ENCODE measurements at regions not wholly inside any gene's neighbourhood (a gene's known extent, or its start where the extent isn't known, plus 50 kb on each side); places are given as distances from the start of the nearest gene placed in this dataset.

- Histone ChIP-seq H3K27ac (no peak overlapping the region), H3K36me3 (no peaks in the 10 kb centered on the region), H3K27me3 (no peaks in the 10 kb centered on the region), H3K9me3 (no peaks in the 10 kb centered on the region), H3K4me1 (no peaks in the 10 kb centered on the region), H3K4me3 (no peak overlapping the region)
- intact Hi-C loops (cut with DNase I; ENCODE audit: low total_unique reads): no loop called here
- TF ChIP-seq, protein P1, sequence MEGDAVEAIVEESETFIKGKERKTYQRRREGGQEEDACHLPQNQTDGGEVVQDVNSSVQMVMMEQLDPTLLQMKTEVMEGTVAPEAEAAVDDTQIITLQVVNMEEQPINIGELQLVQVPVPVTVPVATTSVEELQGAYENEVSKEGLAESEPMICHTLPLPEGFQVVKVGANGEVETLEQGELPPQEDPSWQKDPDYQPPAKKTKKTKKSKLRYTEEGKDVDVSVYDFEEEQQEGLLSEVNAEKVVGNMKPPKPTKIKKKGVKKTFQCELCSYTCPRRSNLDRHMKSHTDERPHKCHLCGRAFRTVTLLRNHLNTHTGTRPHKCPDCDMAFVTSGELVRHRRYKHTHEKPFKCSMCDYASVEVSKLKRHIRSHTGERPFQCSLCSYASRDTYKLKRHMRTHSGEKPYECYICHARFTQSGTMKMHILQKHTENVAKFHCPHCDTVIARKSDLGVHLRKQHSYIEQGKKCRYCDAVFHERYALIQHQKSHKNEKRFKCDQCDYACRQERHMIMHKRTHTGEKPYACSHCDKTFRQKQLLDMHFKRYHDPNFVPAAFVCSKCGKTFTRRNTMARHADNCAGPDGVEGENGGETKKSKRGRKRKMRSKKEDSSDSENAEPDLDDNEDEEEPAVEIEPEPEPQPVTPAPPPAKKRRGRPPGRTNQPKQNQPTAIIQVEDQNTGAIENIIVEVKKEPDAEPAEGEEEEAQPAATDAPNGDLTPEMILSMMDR (IDR thresholded peaks at IDR 0.05 in 4 of 5, conservative IDR thresholded peaks at IDR 0.05 in 1 of 5): no peak
- no peak for TF ChIP-seq POLR2A (IDR thresholded peaks at IDR 0.05)
- no peak for ATAC-seq
- no peak for DNase-seq
- in situ Hi-C loops (cut with MboI; ENCODE audit: low sequenced_read_pairs in 4 of 4): loop anchor here in 1 of 4 donors (10.0 kb wide), 1 partner anchor 72 kb away; the partner anchor contains the start of gene CHRNA3
These were observed 55.4 kb upstream of the CHRNB4 start for GRCh38 chr15:78696436-78696835.

GRCh38 chr15:78695854-78696253 is 54.8 kb upstream of the CHRNB4 start:
- DNase-seq (no peak), ATAC-seq (no peak)
- intact Hi-C loops (cut with DNase I; ENCODE audit: low total_unique reads) (no loop called here), in situ Hi-C loops (cut with MboI; ENCODE audit: low sequenced_read_pairs in 4 of 4) (loop anchor here in 1 of 4 donors (10.0 kb wide), 1 partner anchor 71 kb away; the partner anchor contains the start of gene CHRNA3)
- no peak overlapping the region for H3K4me3 ChIP-seq
- H3K27ac ChIP-seq: no peak overlapping the region
- no peaks in the 10 kb centered on the region for H3K4me1 ChIP-seq
- H3K9me3 ChIP-seq: no peaks in the 10 kb centered on the region
- H3K36me3 ChIP-seq: no peaks in the 10 kb centered on the region
- no peaks in the 10 kb centered on the region for H3K27me3 ChIP-seq
- no peak for TF ChIP-seq POLR2A (IDR thresholded peaks at IDR 0.05)

DNA sequence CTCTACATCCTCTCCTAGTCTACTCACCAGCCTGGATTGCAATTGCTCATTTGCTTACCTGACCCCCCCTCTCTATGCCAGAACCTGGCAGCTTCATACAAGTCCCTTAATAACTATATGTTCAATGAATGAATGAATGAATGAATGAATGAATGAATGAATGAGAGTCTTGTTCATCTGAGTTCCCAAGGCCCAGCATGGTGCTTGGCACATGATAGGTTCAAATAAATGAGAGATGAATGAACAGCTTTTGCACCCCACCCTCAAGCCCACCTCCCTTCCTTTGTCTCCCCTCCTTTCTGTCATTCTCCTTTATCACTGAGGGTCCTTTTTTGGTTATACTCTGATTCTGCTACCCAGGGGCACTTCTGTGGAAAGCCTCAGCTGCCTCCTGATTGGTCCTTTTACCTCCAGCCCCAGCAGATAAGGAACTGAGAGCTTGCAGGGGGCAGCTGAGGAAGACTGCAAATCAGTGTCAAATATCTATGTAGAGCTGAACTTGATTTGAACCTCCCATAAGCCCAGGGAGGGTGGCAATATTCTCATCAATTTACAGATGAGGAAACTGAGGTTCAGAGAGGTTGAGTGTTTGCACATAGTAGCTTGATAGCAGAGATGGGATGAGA is 54.1 kb upstream of the CHRNB4 start:
- H3K4me1 ChIP-seq: no peaks in the 10 kb centered on the region
- TF ChIP-seq, protein P1 (IDR thresholded peaks at IDR 0.05 in 4 of 5, conservative IDR thresholded peaks at IDR 0.05 in 1 of 5): no peak
- no peak for TF ChIP-seq POLR2A (IDR thresholded peaks at IDR 0.05)
- no peak overlapping the region for H3K27ac ChIP-seq
- ATAC-seq (no peak), DNase-seq (no peak)
- H3K9me3 ChIP-seq: no peaks in the 10 kb centered on the region
- intact Hi-C loops (cut with DNase I; ENCODE audit: low total_unique reads) (no loop called here), in situ Hi-C loops (cut with MboI; ENCODE audit: low sequenced_read_pairs in 4 of 4) (loop anchor here in 1 of 4 donors (10.0 kb wide), 1 partner anchor 70 kb away; the partner anchor contains the start of gene CHRNA3)
- H3K4me3 ChIP-seq: no peak overlapping the region
- H3K27me3 ChIP-seq: no peaks in the 10 kb centered on the region
- no peaks in the 10 kb centered on the region for H3K36me3 ChIP-seq

DNA sequence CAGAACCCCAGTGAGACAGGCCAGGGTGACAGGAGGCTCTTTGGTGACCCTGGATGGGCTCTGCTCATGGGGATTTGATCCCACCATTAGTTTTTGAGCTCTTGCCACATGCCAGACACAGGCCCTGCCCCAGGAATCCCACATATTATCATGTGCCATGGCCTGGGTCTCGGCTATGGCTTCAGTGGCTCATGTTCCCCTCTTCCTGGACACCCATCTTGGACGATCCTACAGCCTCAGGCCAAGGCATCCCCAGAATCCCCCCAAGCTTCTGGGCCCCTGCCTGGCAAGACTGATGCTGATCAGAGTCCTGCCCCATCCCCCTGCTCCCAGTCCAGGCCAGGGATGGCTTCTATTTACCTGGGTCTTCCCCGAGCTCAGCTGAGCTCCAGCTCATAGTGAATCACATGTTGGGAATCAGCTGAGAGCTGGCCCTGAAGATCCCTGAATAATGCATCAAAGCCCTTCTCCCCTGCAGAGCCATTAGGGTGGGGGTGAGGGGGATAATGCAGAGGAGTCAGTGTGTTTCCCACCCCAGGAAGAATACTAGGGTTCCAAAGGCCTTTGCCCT is 50.9 kb upstream of the CHRNB4 start:
- TF ChIP-seq, protein P1 (IDR thresholded peaks at IDR 0.05 in 4 of 5, conservative IDR thresholded peaks at IDR 0.05 in 1 of 5): no peak
- TF ChIP-seq POLR2A (IDR thresholded peaks at IDR 0.05): no peak
- ATAC-seq: no peak
- no peaks in the 10 kb centered on the region for H3K4me1 ChIP-seq
- H3K27me3 ChIP-seq: no peaks in the 10 kb centered on the region
- in situ Hi-C loops (cut with MboI; ENCODE audit: low sequenced_read_pairs in 4 of 4): loop anchor here in 1 of 4 donors (10.0 kb wide), 1 partner anchor 67 kb away; the partner anchor contains the start of gene CHRNA3
- intact Hi-C loops (cut with DNase I; ENCODE audit: low total_unique reads): no loop called here
- no peak overlapping the region for H3K27ac ChIP-seq
- H3K4me3 ChIP-seq: no peak overlapping the region
- H3K36me3 ChIP-seq: no peaks in the 10 kb centered on the region
- no peak for DNase-seq
- no peaks in the 10 kb centered on the region for H3K9me3 ChIP-seq

DNA sequence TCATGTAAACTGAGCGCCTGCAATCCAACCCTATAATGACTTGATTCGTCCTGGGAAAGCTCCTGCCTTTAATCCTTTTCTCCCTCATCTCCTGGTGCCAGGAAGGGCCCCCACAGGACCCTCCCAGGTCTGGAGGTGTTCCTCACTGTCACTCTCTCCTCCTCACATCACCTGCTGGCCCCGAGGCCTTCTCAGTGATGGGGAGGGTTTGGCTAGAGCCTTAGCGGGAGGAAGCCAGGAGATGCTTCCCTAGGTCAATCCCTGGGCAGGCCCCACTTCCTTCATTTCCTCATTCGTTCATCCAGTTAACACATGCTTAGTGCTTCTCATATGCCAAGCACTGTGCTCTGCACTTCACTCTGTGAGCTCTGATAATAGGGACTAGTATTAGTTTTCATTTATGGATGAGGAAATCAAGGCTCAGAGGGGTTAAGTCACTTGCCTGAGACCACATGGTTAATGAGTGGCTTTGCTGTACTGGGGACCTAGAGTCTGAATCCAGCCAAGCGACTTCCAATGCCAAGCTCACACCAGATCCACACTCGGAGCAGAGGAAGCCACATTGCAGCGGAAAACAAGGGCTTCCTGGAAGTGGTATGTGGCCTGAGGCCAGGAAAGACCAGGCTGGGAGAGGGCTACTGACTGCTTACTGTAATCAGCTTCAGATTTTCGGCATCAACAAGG is 50.3 kb upstream of the CHRNB4 start:
- DNase-seq: no peak
- Histone ChIP-seq H3K27ac (no peak overlapping the region), H3K4me1 (no peaks in the 10 kb centered on the region), H3K27me3 (no peaks in the 10 kb centered on the region), H3K4me3 (no peak overlapping the region), H3K36me3 (no peaks in the 10 kb centered on the region), H3K9me3 (no peaks in the 10 kb centered on the region)
- ATAC-seq: no peak
- in situ Hi-C loops (cut with MboI; ENCODE audit: low sequenced_read_pairs in 4 of 4): loop anchor here in 1 of 4 donors (10.0 kb wide), 1 partner anchor 67 kb away; the partner anchor contains the start of gene CHRNA3
- TF ChIP-seq POLR2A (IDR thresholded peaks at IDR 0.05): no peak
- TF ChIP-seq, protein P1 (IDR thresholded peaks at IDR 0.05 in 4 of 5, conservative IDR thresholded peaks at IDR 0.05 in 1 of 5): no peak
- intact Hi-C loops (cut with DNase I; ENCODE audit: low total_unique reads): no loop called here

Measured in gastrocnemius medialis (tissue), 4 donors.